PC-9 (cell line): ENCODE measurements at regions not wholly inside any gene's neighbourhood (a gene's known extent, or its start where the extent isn't known, plus 50 kb on each side); places are given as distances from the start of the nearest gene placed in this dataset.

Experiments used
- BruUV-seq: library from RNA; stranded (reverse); fragments of 400-500 nt; replicated peaks from 2 replicates; lab custom pipeline; 2021; lab: Mats Ljungman, UMichigan
- CTCF ChIA-PET: fragments of 300-600 bp; sonication (Branson Sonifier 250); formaldehyde crosslinking; loops from one replicate; lab custom pipeline; 2022; ENCODE audit warnings: antibody characterized with exemption; lab: Charles Lee
- POLR2A ChIA-PET: fragments of 300-600 bp; sonication (Branson Sonifier 250); formaldehyde crosslinking; loops from one replicate; lab custom pipeline; 2022; ENCODE audit warnings: antibody characterized with exemption; ENCODE audit not compliant: unreplicated experiment; lab: Charles Lee
- DNase-seq, 2 experiments: peaks; one replicate each; pipeline versions ENCODE4 v3.0.0 to v3.0.0-alpha.2; 2015 to 2022; ENCODE audit warnings: mixed read lengths in 1 of 2
- H2AFZ ChIP-seq: fragments of 200-600 bp; sonication (generic); 2 replicates; pipeline ENCODE4 v1.8.1; 2017; ENCODE audit warnings: antibody characterized with exemption
- H3F3A ChIP-seq: fragments of 200-600 bp; sonication (generic); 2 replicates; pipeline ENCODE4 v1.8.1; 2017; ENCODE audit warnings: antibody characterized with exemption, mild to moderate bottlenecking, low read depth; ENCODE audit not compliant: insufficient read depth
- H3K27ac ChIP-seq: fragments of 200-600 bp; sonication (generic); 2 replicates; pipeline ENCODE4 v1.6.1; 2016; ENCODE audit warnings: mixed run types
- H3K27me3 ChIP-seq: fragments of 200-600 bp; sonication (generic); 2 replicates; pipeline ENCODE4 v1.6.1; 2016; ENCODE audit warnings: low read depth, mixed run types; ENCODE audit not compliant: insufficient read depth
- H3K36me3 ChIP-seq: fragments of 200-600 bp; sonication (generic); 2 replicates; pipeline ENCODE4 v1.6.1; 2016; ENCODE audit warnings: low read depth, mixed run types
- H3K4me1 ChIP-seq: fragments of 200-600 bp; sonication (generic); replicated peaks from 2 replicates; pipeline ENCODE4 v1.6.1; 2016; ENCODE audit warnings: mixed run types; ENCODE audit not compliant: insufficient read depth
- H3K4me2 ChIP-seq: fragments of 200-600 bp; sonication (generic); 2 replicates; pipeline ENCODE4 v1.6.1; 2017; ENCODE audit warnings: mixed run types
- H3K4me3 ChIP-seq: fragments of 200-600 bp; sonication (generic); 2 replicates; pipeline ENCODE4 v1.6.1; 2016; ENCODE audit warnings: mixed run types
- H3K79me2 ChIP-seq: fragments of 200-600 bp; sonication (generic); 2 replicates; pipeline ENCODE4 v1.6.1; 2017; ENCODE audit warnings: low read depth, mixed run types
- H3K9me2 ChIP-seq: fragments of 200-600 bp; sonication (generic); 2 replicates; pipeline ENCODE4 v1.8.1; 2017; ENCODE audit warnings: mild to moderate bottlenecking; ENCODE audit not compliant: insufficient read depth
- H3K9me3 ChIP-seq: fragments of 200-600 bp; sonication (generic); 2 replicates; pipeline ENCODE4 v1.8.1; 2016; ENCODE audit warnings: low read depth; ENCODE audit not compliant: insufficient read depth
- H4K20me1 ChIP-seq: fragments of 200-600 bp; sonication (generic); 2 replicates; pipeline ENCODE4 v1.8.1; 2017; ENCODE audit not compliant: insufficient read depth
- CTCF ChIP-seq: fragments of 200-600 bp; sonication (generic); conservative IDR thresholded peaks from 2 replicates; pipeline ENCODE4 v1.6.1; 2017; ENCODE audit warnings: mixed run types, antibody characterized with exemption, mild to moderate bottlenecking, moderate library complexity
- EZH2 ChIP-seq: fragments of 200-600 bp; sonication (generic); IDR thresholded peaks from 2 replicates; pipeline ENCODE4 v1.8.0; 2017; ENCODE audit warnings: antibody characterized with exemption, low read depth
- intact Hi-C: fragments of 100-400 bp; cut with micrococcal nuclease; formaldehyde crosslinking; loops from one replicate; pipeline ENCODE4 v1.10.0; 2022; ENCODE audit not compliant: unreplicated experiment

- peaks cover 14% of the 10 kb centered on the region for H3K4me1 ChIP-seq
- H3K9me2 ChIP-seq = no peaks in the 10 kb centered on the region
- H3F3A ChIP-seq = no peaks in the 10 kb centered on the region
- H3K36me3 ChIP-seq = no peaks in the 10 kb centered on the region
- intact Hi-C loops = no loop called here
- no peak overlapping the region for H2AFZ ChIP-seq
- ChIA-PET POLR2A (no interaction called here), CTCF (no interaction called here)
- no peaks in the 10 kb centered on the region for H3K27me3 ChIP-seq
- no peak for DNase-seq
- H3K79me2 ChIP-seq = no peaks in the 10 kb centered on the region
- H3K4me3 ChIP-seq = no peak overlapping the region
- no TSS peak for BruUV-seq
- H3K9me3 ChIP-seq = 0 out of 2 replicates have a peak, but pooled peaks cover 4% of the 10 kb centered on the region
- TF ChIP-seq EZH2 (no peak), CTCF (no peak)
- no peaks in the 10 kb centered on the region for H4K20me1 ChIP-seq
- H3K4me2 ChIP-seq = no peak overlapping the region
- H3K27ac ChIP-seq = no peak overlapping the region
Observed at GRCh38 chr12:28794786-28795185, 354.3 kb upstream of the FAR2 start.

GRCh38 chr12:28795311-28795710 is 353.8 kb upstream of the FAR2 start:
- Histone ChIP-seq H3K4me1 (peaks cover 15% of the 10 kb centered on the region), H3K36me3 (no peaks in the 10 kb centered on the region), H3K27ac (no peak overlapping the region), H4K20me1 (no peaks in the 10 kb centered on the region), H3K4me3 (no peak overlapping the region), H3K9me3 (0 out of 2 replicates have a peak, but pooled peaks cover 4% of the 10 kb centered on the region), H3K4me2 (no peak overlapping the region), H3F3A (no peaks in the 10 kb centered on the region), H3K9me2 (no peaks in the 10 kb centered on the region), H3K27me3 (no peaks in the 10 kb centered on the region), H2AFZ (0 out of 2 replicates have a peak overlapping the region, but pooled peaks have one; percentile 12), H3K79me2 (no peaks in the 10 kb centered on the region)
- ChIA-PET CTCF (no interaction called here), POLR2A (no interaction called here)
- intact Hi-C loops = no loop called here
- DNase-seq = no peak
- TF ChIP-seq CTCF (no peak), EZH2 (no peak)
- BruUV-seq = no TSS peak

- POLR2A ChIA-PET = no interaction called here
- Histone ChIP-seq H3K4me2 (no peak overlapping the region), H3K27me3 (no peaks in the 10 kb centered on the region), H2AFZ (no peak overlapping the region), H3K36me3 (no peaks in the 10 kb centered on the region), H3K79me2 (no peaks in the 10 kb centered on the region), H4K20me1 (no peaks in the 10 kb centered on the region), H3F3A (no peaks in the 10 kb centered on the region), H3K9me2 (no peaks in the 10 kb centered on the region), H3K4me3 (no peak overlapping the region), H3K9me3 (0 out of 2 replicates have a peak, but pooled peaks cover 4% of the 10 kb centered on the region), H3K27ac (no peak overlapping the region), H3K4me1 (peaks cover 15% of the 10 kb centered on the region)
- intact Hi-C loops = no loop called here
- CTCF ChIA-PET = no interaction called here
- DNase-seq = no peak
- no TSS peak for BruUV-seq
- TF ChIP-seq EZH2 (no peak), CTCF (no peak)
Observed at GRCh38 chr12:28799348-28799747, 349.7 kb upstream of the FAR2 start.
